Esophagus muscularis mucosa (tissue), 4 donors: ENCODE measurements at regions not wholly inside any gene's neighbourhood (a gene's known extent, or its start where the extent isn't known, plus 50 kb on each side); places are given as distances from the start of the nearest gene placed in this dataset.

ENCODE experiments used
- DNase-seq: peaks from one replicate; pipeline ENCODE4 v3.0.0-alpha.2; 2017; ENCODE audit errors: extremely low spot score
- H3K27ac ChIP-seq, 4 donors: fragments of 200-600 bp; sonication (generic); replicated peaks in 1 of 4; 1 replicate in 3 of 4; 2 replicates in 1 of 4; pipeline ENCODE4 v1.5.1; 2016 to 2019; ENCODE audit warnings: mild to moderate bottlenecking in 1 of 4
- H3K27me3 ChIP-seq, 4 donors: fragments of 200-600 bp; sonication (generic); one replicate each; pipeline versions ENCODE4 v1.5.1 to v1.6.0; 2016 to 2019
- H3K36me3 ChIP-seq, 4 donors: fragments of 200-600 bp; sonication (generic); one replicate each; pipeline ENCODE4 v1.5.1; 2016 to 2019
- H3K4me1 ChIP-seq, 4 donors: fragments of 200-600 bp; sonication (generic); one replicate each; pipeline ENCODE4 v1.5.1; 2016 to 2019
- H3K4me3 ChIP-seq, 4 donors: fragments of 200-600 bp; sonication (generic); 1 replicate in 2 of 4; 2 replicates in 2 of 4; pipeline ENCODE4 v1.5.1; 2016 to 2019; ENCODE audit warnings: mild to moderate bottlenecking in 4 of 4, moderate library complexity in 1 of 4
- H3K9me3 ChIP-seq, 4 donors: fragments of 200-600 bp; sonication (generic); 1 replicate in 3 of 4; 2 replicates in 1 of 4; pipeline ENCODE4 v1.5.1; 2016 to 2019
- EP300 ChIP-seq: sonication (generic); formaldehyde crosslinking; IDR thresholded peaks from one replicate; pipeline ENCODE4 v1.6.1; 2017; ENCODE audit warnings: antibody characterized with exemption
- POLR2A ChIP-seq: fragments of 450-650 bp; IDR thresholded peaks from one replicate; pipeline ENCODE4 v1.6.1; 2017; ENCODE audit warnings: antibody characterized with exemption, moderate library complexity, mild to moderate bottlenecking, low read depth
- POLR2AphosphoS5 ChIP-seq, 2 donors: sonication (generic); formaldehyde crosslinking; IDR thresholded peaks; one replicate each; pipeline ENCODE4 v1.6.1; 2017; ENCODE audit warnings: antibody characterized with exemption in 2 of 2
- WGBS: methylation state at CpG from one replicate; pipeline ENCODE4 v1.1.5; 2018; 5-methylcytosine and 5-hydroxymethylcytosine counted together
- intact Hi-C: fragments of 100-400 bp; cut with DNase I; formaldehyde crosslinking; loops from one replicate; pipeline ENCODE4 v1.15.1; 2023
- TF ChIP-seq, protein P1 (sequence below), 3 experiments: fragments of 200-600 bp in 2 of 3; fragments of 450-650 bp in 1 of 3; sonication (generic) in 2 of 3; IDR thresholded peaks; one replicate each; pipeline ENCODE4 v1.5.1; 2017 to 2019; ENCODE audit warnings: antibody characterized with exemption in 3 of 3, mild to moderate bottlenecking in 2 of 3, moderate library complexity in 1 of 3

- Histone ChIP-seq H3K4me1 (no peaks in the 10 kb centered on the region), H3K36me3 (no peaks in the 10 kb centered on the region), H3K27me3 (peaks cover 0 to 29% (median 0%) of the 10 kb centered on the region in 4 donors), H3K4me3 (no peak overlapping the region), H3K9me3 (no peaks in the 10 kb centered on the region), H3K27ac (no peak overlapping the region)
- intact Hi-C loops = no loop called here
- no peak for DNase-seq
- 90% methylated on average over 16 of the region's 19 CpGs for WGBS
- TF ChIP-seq POLR2AphosphoS5 (IDR thresholded peaks at IDR 0.05) (no peak), EP300 (no peak), POLR2A (no peak)
- TF ChIP-seq, protein P1, sequence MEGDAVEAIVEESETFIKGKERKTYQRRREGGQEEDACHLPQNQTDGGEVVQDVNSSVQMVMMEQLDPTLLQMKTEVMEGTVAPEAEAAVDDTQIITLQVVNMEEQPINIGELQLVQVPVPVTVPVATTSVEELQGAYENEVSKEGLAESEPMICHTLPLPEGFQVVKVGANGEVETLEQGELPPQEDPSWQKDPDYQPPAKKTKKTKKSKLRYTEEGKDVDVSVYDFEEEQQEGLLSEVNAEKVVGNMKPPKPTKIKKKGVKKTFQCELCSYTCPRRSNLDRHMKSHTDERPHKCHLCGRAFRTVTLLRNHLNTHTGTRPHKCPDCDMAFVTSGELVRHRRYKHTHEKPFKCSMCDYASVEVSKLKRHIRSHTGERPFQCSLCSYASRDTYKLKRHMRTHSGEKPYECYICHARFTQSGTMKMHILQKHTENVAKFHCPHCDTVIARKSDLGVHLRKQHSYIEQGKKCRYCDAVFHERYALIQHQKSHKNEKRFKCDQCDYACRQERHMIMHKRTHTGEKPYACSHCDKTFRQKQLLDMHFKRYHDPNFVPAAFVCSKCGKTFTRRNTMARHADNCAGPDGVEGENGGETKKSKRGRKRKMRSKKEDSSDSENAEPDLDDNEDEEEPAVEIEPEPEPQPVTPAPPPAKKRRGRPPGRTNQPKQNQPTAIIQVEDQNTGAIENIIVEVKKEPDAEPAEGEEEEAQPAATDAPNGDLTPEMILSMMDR (IDR thresholded peaks at IDR 0.05) = no peak
Observed at GRCh38 chr9:135006911-135007570, 80.4 kb upstream of the OLFM1 start.

DNA sequence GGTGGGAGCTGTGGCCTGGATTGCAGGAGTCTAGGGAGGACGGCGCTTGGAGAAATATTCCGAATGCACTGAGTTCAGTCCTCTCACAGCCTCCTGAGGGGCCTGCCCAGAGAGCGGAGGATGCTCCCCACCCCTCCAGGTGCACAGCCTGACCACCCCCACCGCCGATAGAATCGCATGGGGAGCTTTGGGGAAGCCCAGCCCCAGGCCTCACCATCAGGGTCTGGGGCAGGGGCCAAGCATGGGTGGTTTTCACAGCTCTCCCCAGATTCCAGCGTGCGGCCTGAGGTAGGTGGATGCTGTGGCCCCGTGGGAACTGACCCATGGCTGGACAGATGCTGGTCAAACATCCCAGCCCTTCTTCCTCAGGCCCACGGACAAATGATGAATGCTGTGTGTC is 79.9 kb upstream of the OLFM1 start:
- Histone ChIP-seq H3K27ac (no peak overlapping the region), H3K9me3 (no peaks in the 10 kb centered on the region), H3K4me1 (no peaks in the 10 kb centered on the region), H3K4me3 (no peak overlapping the region), H3K36me3 (no peaks in the 10 kb centered on the region), H3K27me3 (peaks cover 0 to 30% (median 0%) of the 10 kb centered on the region in 4 donors)
- intact Hi-C loops = no loop called here
- WGBS = 88% methylated on average over 7 of the region's 11 CpGs
- no peak for DNase-seq
- TF ChIP-seq POLR2AphosphoS5 (IDR thresholded peaks at IDR 0.05) (no peak), EP300 (no peak), POLR2A (no peak)
- TF ChIP-seq, protein P1 (IDR thresholded peaks at IDR 0.05) = no peak

DNA sequence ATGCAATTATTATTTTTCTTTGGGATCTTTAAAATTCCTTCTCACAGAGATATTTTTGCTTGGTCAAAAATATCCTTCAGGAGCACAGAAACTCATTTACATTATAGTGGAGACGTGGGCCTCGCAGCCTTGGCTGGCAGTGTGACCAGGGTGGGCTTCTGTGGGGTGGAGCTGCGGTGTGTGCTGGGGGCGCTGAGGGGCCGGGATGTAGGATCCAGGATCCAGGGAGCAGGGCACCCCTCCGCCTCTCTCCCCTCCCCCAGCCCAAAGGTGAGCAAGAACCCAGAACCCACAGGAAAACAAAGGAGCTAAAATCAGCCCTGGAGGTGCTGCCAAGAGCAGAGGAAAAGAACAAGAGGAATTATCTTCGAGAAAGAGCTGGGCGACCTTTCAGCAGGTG is 79.1 kb upstream of the OLFM1 start:
- WGBS = 89% methylated on average over 8 of the region's 8 CpGs
- no peak overlapping the region for H3K4me3 ChIP-seq
- H3K4me1 ChIP-seq = no peaks in the 10 kb centered on the region
- H3K27ac ChIP-seq = no peak overlapping the region
- H3K9me3 ChIP-seq = no peaks in the 10 kb centered on the region
- intact Hi-C loops = no loop called here
- DNase-seq = no peak
- peaks cover 0 to 38% (median 0%) of the 10 kb centered on the region in 4 donors for H3K27me3 ChIP-seq
- no peaks in the 10 kb centered on the region for H3K36me3 ChIP-seq
- TF ChIP-seq POLR2AphosphoS5 (IDR thresholded peaks at IDR 0.05) = no peak

DNA sequence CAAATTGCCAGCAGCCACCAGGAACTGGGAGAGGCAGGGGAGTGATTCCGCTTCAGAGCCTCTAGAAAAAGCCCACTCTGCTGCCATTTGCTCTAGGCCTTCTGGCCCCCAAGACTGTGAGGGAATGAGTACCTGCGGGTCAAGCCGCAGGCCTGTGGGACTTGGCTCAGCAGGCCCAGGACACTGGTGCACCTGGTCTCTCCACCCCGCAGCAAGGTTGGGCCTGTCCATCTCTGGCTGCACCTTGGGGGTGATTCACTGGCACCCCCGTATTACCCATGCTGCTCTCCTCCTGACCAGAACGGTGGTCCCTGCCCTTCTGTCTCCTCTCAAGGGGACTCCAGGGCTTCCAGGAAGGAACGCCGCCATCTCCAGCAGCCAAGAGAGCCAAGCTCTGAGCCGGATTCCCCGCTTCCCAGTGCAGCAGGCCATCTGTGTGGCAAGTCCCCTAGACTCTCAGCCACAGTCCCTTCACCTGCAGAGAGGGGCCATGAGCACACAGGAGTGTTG is 78.4 kb upstream of the OLFM1 start:
- intact Hi-C loops = no loop called here
- DNase-seq = no peak
- Histone ChIP-seq H3K36me3 (no peaks in the 10 kb centered on the region), H3K4me1 (no peaks in the 10 kb centered on the region), H3K9me3 (no peaks in the 10 kb centered on the region), H3K27me3 (peaks cover 0 to 45% (median 0%) of the 10 kb centered on the region in 4 donors), H3K27ac (no peak overlapping the region), H3K4me3 (no peak overlapping the region)
- TF ChIP-seq POLR2A (no peak), POLR2AphosphoS5 (IDR thresholded peaks at IDR 0.05) (no peak), EP300 (no peak)
- TF ChIP-seq, protein P1 (IDR thresholded peaks at IDR 0.05) = no peak
- WGBS = 96% methylated on average over 4 of the region's 10 CpGs

GRCh38 chr9:135009794-135010585 is 77.5 kb upstream of the OLFM1 start:
- Histone ChIP-seq H3K27ac (no peak overlapping the region), H3K4me3 (no peak overlapping the region), H3K9me3 (no peaks in the 10 kb centered on the region), H3K27me3 (peaks cover 0 to 54% (median 0%) of the 10 kb centered on the region in 4 donors), H3K36me3 (no peaks in the 10 kb centered on the region), H3K4me1 (no peaks in the 10 kb centered on the region)
- no peak for DNase-seq
- TF ChIP-seq POLR2A (no peak), POLR2AphosphoS5 (IDR thresholded peaks at IDR 0.05) (no peak), EP300 (no peak)
- TF ChIP-seq, protein P1 (IDR thresholded peaks at IDR 0.05) = no peak
- WGBS = 75% methylated on average over 13 of the region's 20 CpGs
- intact Hi-C loops = no loop called here
